ENCODE measurements at regions not wholly inside any gene's neighbourhood (a gene's known extent, or its start where the extent isn't known, plus 50 kb on each side); places are given as distances from the start of the nearest gene placed in this dataset.

- TF ChIP-seq CTCF (IDR thresholded peaks at IDR 0.05) (no peak), POLR2A (IDR thresholded peaks at IDR 0.05) (no peak), POLR2AphosphoS5 (IDR thresholded peaks at IDR 0.05) (no peak), EP300 (IDR thresholded peaks at IDR 0.05) (no peak)
Measured at GRCh38 chr1:69475021-69475420, 92.7 kb upstream of the LRRC7 start.

Measured in sigmoid colon (tissue), 4 donors.